Fibroblast of lung (primary cell): ENCODE measurements at regions not wholly inside any gene's neighbourhood (a gene's known extent, or its start where the extent isn't known, plus 50 kb on each side); places are given as distances from the start of the nearest gene placed in this dataset.

Experiments
- DNase-seq, 2 donors: peaks; one replicate each; pipeline versions ENCODE4 v3.0.0 to v3.0.0-alpha.2; 2010; ENCODE audit warnings: low read depth in 2 of 2
- H2AFZ ChIP-seq: 2 replicates; pipeline ENCODE4 v1.5.1; 2012; ENCODE audit warnings: low read length, control low read depth, inconsistent platforms
- H3K27ac ChIP-seq: 2 replicates; pipeline ENCODE4 v1.5.1; 2011; ENCODE audit warnings: low read length, control low read depth; ENCODE audit not compliant: insufficient read depth
- H3K27me3 ChIP-seq: 2 replicates; pipeline ENCODE4 v1.5.1; 2011; ENCODE audit warnings: mild to moderate bottlenecking, low read length; ENCODE audit not compliant: control insufficient read depth, insufficient read depth
- H3K36me3 ChIP-seq: 2 replicates; pipeline ENCODE4 v1.5.1; 2011; ENCODE audit warnings: low read length; ENCODE audit not compliant: control insufficient read depth, insufficient read depth
- H3K4me1 ChIP-seq: 2 replicates; pipeline ENCODE4 v1.5.1; 2011; ENCODE audit warnings: low read length; ENCODE audit not compliant: control insufficient read depth, insufficient read depth; ENCODE audit errors: extremely low read depth
- H3K4me2 ChIP-seq: 2 replicates; pipeline ENCODE4 v1.5.1; 2011; ENCODE audit warnings: low read length, control low read depth; ENCODE audit not compliant: insufficient read depth; ENCODE audit errors: extremely low read depth
- H3K4me3 ChIP-seq, 4 experiments: fragments of 200-600 bp in 1 of 4; sonication (generic) in 1 of 4; replicated peaks in 1 of 4; 2 replicates each; pipeline ENCODE4 v1.5.1; 2011 to 2016; ENCODE audit warnings: low read length in 4 of 4, low read depth in 3 of 4, mild to moderate bottlenecking in 3 of 4, control low read depth in 2 of 4, inconsistent platforms in 1 of 4, mixed read lengths in 1 of 4; ENCODE audit not compliant: insufficient read depth in 1 of 4; ENCODE audit errors: control extremely low read depth in 1 of 4
- H3K79me2 ChIP-seq: 2 replicates; pipeline ENCODE4 v1.5.1; 2012; ENCODE audit warnings: mild to moderate bottlenecking, low read length, inconsistent platforms; ENCODE audit not compliant: control insufficient read depth, insufficient read depth
- H3K9ac ChIP-seq: 2 replicates; pipeline ENCODE4 v1.5.1; 2011; ENCODE audit warnings: mild to moderate bottlenecking, low read length, control low read depth; ENCODE audit not compliant: insufficient read depth
- H3K9me3 ChIP-seq: 2 replicates; pipeline ENCODE4 v1.5.1; 2012; ENCODE audit warnings: low read depth, low read length; ENCODE audit not compliant: control insufficient read depth, insufficient read depth
- H4K20me1 ChIP-seq: 2 replicates; pipeline ENCODE4 v1.5.1; 2011; ENCODE audit warnings: low read length; ENCODE audit not compliant: control insufficient read depth, insufficient read depth; ENCODE audit errors: extremely low read depth
- EZH2 ChIP-seq: IDR thresholded peaks from 2 replicates; pipeline ENCODE4 v1.5.1; 2012; ENCODE audit warnings: low read length, control low read depth, mild to moderate bottlenecking; ENCODE audit errors: missing control alignments
- TF ChIP-seq, protein P1 (sequence below), 2 donors: IDR thresholded peaks in 1 of 2; conservative IDR thresholded peaks in 1 of 2; 1 replicate in 1 of 2; 2 replicates in 1 of 2; pipeline ENCODE4 v1.5.1; 2011 to 2012; ENCODE audit warnings: low read length in 2 of 2, control low read depth in 1 of 2, inconsistent platforms in 1 of 2, low read depth in 1 of 2, mild to moderate bottlenecking in 1 of 2

DNA sequence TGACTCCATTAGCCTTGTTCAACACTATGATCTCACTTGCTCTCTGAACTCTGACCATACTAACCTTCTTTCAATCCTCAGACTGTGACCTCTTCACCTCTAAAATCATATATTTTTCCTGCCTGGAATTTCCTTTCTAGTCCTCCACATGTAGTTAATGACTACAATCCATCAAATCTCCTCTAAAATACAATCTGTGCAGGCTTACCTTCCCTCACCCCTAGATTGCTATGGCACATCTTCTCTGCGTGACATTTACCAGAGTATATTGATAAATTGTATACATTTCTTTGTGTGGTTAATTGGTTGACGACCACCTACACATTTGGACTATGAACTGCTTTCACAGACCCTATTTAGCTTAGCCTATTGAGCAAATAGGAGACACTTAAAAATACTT is 1330.2 kb upstream of the TENM4 start:
- no peaks in the 10 kb centered on the region for H3K27me3 ChIP-seq
- no peak overlapping the region for H3K4me2 ChIP-seq
- no peaks in the 10 kb centered on the region for H3K79me2 ChIP-seq
- H3K27ac ChIP-seq = no peak overlapping the region
- H2AFZ ChIP-seq = no peak overlapping the region
- no peaks in the 10 kb centered on the region for H3K4me1 ChIP-seq
- H3K9me3 ChIP-seq = no peaks in the 10 kb centered on the region
- no peak overlapping the region for H3K4me3 ChIP-seq
- H3K9ac ChIP-seq = no peak overlapping the region
- DNase-seq = no peak
- H3K36me3 ChIP-seq = no peaks in the 10 kb centered on the region
- H4K20me1 ChIP-seq = no peaks in the 10 kb centered on the region
- no peak for TF ChIP-seq EZH2
- TF ChIP-seq, protein P1, sequence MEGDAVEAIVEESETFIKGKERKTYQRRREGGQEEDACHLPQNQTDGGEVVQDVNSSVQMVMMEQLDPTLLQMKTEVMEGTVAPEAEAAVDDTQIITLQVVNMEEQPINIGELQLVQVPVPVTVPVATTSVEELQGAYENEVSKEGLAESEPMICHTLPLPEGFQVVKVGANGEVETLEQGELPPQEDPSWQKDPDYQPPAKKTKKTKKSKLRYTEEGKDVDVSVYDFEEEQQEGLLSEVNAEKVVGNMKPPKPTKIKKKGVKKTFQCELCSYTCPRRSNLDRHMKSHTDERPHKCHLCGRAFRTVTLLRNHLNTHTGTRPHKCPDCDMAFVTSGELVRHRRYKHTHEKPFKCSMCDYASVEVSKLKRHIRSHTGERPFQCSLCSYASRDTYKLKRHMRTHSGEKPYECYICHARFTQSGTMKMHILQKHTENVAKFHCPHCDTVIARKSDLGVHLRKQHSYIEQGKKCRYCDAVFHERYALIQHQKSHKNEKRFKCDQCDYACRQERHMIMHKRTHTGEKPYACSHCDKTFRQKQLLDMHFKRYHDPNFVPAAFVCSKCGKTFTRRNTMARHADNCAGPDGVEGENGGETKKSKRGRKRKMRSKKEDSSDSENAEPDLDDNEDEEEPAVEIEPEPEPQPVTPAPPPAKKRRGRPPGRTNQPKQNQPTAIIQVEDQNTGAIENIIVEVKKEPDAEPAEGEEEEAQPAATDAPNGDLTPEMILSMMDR (conservative IDR thresholded peaks at IDR 0.05 in 1 of 2, IDR thresholded peaks at IDR 0.05 in 1 of 2; ENCODE audit: low read depth in 1 of 2, low read length in 2 of 2) = no peak

GRCh38 chr11:80758787-80759186 is 1318.0 kb upstream of the TENM4 start:
- Histone ChIP-seq H3K27me3 (no peaks in the 10 kb centered on the region), H3K4me3 (no peak overlapping the region), H4K20me1 (no peaks in the 10 kb centered on the region), H3K4me1 (no peaks in the 10 kb centered on the region), H3K79me2 (no peaks in the 10 kb centered on the region), H3K27ac (no peak overlapping the region), H3K4me2 (no peak overlapping the region), H3K36me3 (no peaks in the 10 kb centered on the region), H3K9me3 (no peaks in the 10 kb centered on the region), H3K9ac (no peak overlapping the region), H2AFZ (no peak overlapping the region)
- TF ChIP-seq, protein P1 (conservative IDR thresholded peaks at IDR 0.05 in 1 of 2, IDR thresholded peaks at IDR 0.05 in 1 of 2; ENCODE audit: low read depth in 1 of 2, low read length in 2 of 2) = no peak
- TF ChIP-seq EZH2 = no peak
- no peak for DNase-seq

DNA sequence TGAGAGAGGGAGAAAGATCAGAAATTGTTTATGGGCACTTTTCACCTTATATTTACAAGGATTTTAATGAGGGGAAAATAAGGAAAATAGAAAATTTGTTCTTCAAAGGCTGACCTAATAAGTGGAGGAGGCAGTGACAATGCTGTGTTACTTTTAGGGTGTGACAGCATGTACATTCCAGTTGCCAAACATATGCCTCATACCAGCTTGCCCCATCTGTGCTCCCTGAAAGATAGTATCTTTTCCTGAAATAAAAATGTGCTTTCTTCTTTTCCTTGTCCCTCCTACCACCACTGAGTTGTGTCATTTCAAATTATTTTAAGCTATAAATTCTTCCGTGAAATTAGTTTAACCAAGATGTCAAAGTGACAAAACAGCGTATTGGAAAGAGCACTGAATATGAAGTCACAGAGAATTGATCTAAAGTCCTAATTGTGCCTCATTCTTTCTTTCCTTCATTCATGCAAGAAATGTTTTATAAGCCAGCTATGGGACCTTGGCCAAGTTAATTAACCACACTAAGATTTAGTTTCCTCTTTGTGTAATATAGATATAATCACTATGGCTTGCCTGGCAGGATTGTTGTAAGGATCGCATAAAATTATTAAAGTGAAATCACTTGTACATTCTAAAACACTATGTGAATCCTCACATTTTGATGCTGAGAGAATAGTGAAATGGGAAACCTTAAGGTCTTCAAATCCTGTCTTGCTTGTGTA is 1307.5 kb upstream of the TENM4 start:
- TF ChIP-seq EZH2 = no peak
- TF ChIP-seq, protein P1 (conservative IDR thresholded peaks at IDR 0.05 in 1 of 2, IDR thresholded peaks at IDR 0.05 in 1 of 2; ENCODE audit: low read depth in 1 of 2, low read length in 2 of 2) = no peak
- Histone ChIP-seq H3K9ac (no peak overlapping the region), H3K79me2 (no peaks in the 10 kb centered on the region), H4K20me1 (no peaks in the 10 kb centered on the region), H3K9me3 (no peaks in the 10 kb centered on the region), H3K27ac (no peak overlapping the region), H3K4me3 (no peak overlapping the region), H2AFZ (no peak overlapping the region), H3K4me2 (no peak overlapping the region), H3K36me3 (no peaks in the 10 kb centered on the region), H3K4me1 (no peaks in the 10 kb centered on the region), H3K27me3 (no peaks in the 10 kb centered on the region)
- no peak for DNase-seq
